ENCODE measurements at regions not wholly inside any gene's neighbourhood (a gene's known extent, or its start where the extent isn't known, plus 50 kb on each side); places are given as distances from the start of the nearest gene placed in this dataset.
"Not testable (repeated sequence)": the region's sequence is repeated elsewhere in the genome, so short reads cannot be mapped to it uniquely, and the experiment has no call there.

- Mint-ChIP-seq H3K4me3 (ENCODE audit: unreplicated experiment) (no peak overlapping the region), H3K36me3 (ENCODE audit: unreplicated experiment) (no peaks in the 10 kb centered on the region), H3K27me3 (ENCODE audit: unreplicated experiment) (no peaks in the 10 kb centered on the region), H3K4me1 (ENCODE audit: low read depth, unreplicated experiment) (no peaks in the 10 kb centered on the region), H3K9me3 (ENCODE audit: unreplicated experiment) (no peaks in the 10 kb centered on the region), H3K27ac (ENCODE audit: unreplicated experiment) (no peak overlapping the region)
- DNase-seq: no peak
- TF ChIP-seq, protein P1, sequence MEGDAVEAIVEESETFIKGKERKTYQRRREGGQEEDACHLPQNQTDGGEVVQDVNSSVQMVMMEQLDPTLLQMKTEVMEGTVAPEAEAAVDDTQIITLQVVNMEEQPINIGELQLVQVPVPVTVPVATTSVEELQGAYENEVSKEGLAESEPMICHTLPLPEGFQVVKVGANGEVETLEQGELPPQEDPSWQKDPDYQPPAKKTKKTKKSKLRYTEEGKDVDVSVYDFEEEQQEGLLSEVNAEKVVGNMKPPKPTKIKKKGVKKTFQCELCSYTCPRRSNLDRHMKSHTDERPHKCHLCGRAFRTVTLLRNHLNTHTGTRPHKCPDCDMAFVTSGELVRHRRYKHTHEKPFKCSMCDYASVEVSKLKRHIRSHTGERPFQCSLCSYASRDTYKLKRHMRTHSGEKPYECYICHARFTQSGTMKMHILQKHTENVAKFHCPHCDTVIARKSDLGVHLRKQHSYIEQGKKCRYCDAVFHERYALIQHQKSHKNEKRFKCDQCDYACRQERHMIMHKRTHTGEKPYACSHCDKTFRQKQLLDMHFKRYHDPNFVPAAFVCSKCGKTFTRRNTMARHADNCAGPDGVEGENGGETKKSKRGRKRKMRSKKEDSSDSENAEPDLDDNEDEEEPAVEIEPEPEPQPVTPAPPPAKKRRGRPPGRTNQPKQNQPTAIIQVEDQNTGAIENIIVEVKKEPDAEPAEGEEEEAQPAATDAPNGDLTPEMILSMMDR (IDR thresholded peaks at IDR 0.05; ENCODE audit: partially characterized antibody, unreplicated experiment): no peak
These were observed 1237.1 kb upstream of the GOT2 start for GRCh38 chr16:59971264-59971663.

GRCh38 chr16:59964232-59964924, 1230.3 kb upstream of the GOT2 start:
- Mint-ChIP-seq H3K9me3 (ENCODE audit: unreplicated experiment) (no peaks in the 10 kb centered on the region), H3K27ac (ENCODE audit: unreplicated experiment) (no peak overlapping the region), H3K27me3 (ENCODE audit: unreplicated experiment) (no peaks in the 10 kb centered on the region), H3K36me3 (ENCODE audit: unreplicated experiment) (no peaks in the 10 kb centered on the region), H3K4me3 (ENCODE audit: unreplicated experiment) (no peak overlapping the region), H3K4me1 (ENCODE audit: low read depth, unreplicated experiment) (no peaks in the 10 kb centered on the region)
- no peak for DNase-seq
- TF ChIP-seq, protein P1 (IDR thresholded peaks at IDR 0.05; ENCODE audit: partially characterized antibody, unreplicated experiment): no peak

DNA sequence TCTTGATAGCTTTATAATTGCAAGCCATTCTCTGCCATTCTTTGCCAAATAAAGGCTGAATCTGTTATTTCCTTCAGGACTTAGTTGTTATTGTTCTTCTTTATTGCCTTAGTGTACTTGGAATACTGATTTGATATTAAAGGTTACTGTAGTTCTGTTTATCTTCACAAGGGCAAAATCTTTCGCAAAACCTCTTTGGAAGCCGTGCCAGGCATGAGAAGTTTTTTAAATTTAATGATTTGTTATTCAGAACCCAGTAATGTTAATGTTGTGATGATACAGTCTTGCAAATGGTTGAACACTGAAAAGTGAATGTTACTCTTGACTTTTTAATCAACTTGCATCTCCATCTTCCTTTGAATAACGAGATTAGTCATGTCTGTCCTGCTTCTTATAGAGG, 1225.2 kb upstream of the GOT2 start:
- DNase-seq: no peak
- no peak overlapping the region for H3K27ac Mint-ChIP-seq (ENCODE audit: unreplicated experiment)
- H3K4me1 Mint-ChIP-seq (ENCODE audit: low read depth, unreplicated experiment): no peaks in the 10 kb centered on the region
- H3K9me3 Mint-ChIP-seq (ENCODE audit: unreplicated experiment): no peaks in the 10 kb centered on the region
- H3K36me3 Mint-ChIP-seq (ENCODE audit: unreplicated experiment): no peaks in the 10 kb centered on the region
- H3K4me3 Mint-ChIP-seq (ENCODE audit: unreplicated experiment): no peak overlapping the region
- TF ChIP-seq, protein P1 (IDR thresholded peaks at IDR 0.05; ENCODE audit: partially characterized antibody, unreplicated experiment): no peak
- H3K27me3 Mint-ChIP-seq (ENCODE audit: unreplicated experiment): peaks cover 2% of the 10 kb centered on the region

- no peaks in the 10 kb centered on the region for H3K36me3 Mint-ChIP-seq (ENCODE audit: unreplicated experiment)
- H3K27me3 Mint-ChIP-seq (ENCODE audit: unreplicated experiment): no peaks in the 10 kb centered on the region
- no peak for DNase-seq
- no peaks in the 10 kb centered on the region for H3K9me3 Mint-ChIP-seq (ENCODE audit: unreplicated experiment)
- H3K4me3 Mint-ChIP-seq (ENCODE audit: unreplicated experiment): no peak overlapping the region
- TF ChIP-seq, protein P1 (IDR thresholded peaks at IDR 0.05; ENCODE audit: partially characterized antibody, unreplicated experiment): no peak
- H3K27ac Mint-ChIP-seq (ENCODE audit: unreplicated experiment): no peak overlapping the region
- no peaks in the 10 kb centered on the region for H3K4me1 Mint-ChIP-seq (ENCODE audit: low read depth, unreplicated experiment)
These were observed 1216.3 kb upstream of the GOT2 start for GRCh38 chr16:59950431-59950830.

DNA sequence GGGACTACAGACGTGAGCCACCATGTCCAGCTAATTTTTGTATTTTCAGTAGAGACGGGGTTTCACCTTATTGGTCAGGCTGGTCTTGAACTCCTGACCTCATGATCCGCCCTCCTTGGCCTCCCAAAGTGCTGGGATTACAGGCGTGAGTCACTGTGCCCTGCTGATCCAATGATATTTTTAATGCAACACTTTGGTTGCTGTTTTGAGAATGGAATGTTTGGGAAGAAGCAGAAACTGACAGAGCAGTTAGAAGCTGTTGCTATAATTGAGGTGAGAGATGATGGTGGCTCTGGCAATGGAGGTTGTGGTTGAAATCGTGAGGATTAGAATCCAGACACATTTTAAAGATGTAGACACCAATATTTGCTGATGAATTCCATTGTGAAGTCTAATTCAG, 1209.9 kb upstream of the GOT2 start:
- not testable (repeated sequence) for H3K4me3 Mint-ChIP-seq (ENCODE audit: unreplicated experiment); H3K36me3 Mint-ChIP-seq (ENCODE audit: unreplicated experiment); H3K9me3 Mint-ChIP-seq (ENCODE audit: unreplicated experiment); H3K27me3 Mint-ChIP-seq (ENCODE audit: unreplicated experiment); DNase-seq; H3K4me1 Mint-ChIP-seq (ENCODE audit: low read depth, unreplicated experiment); H3K27ac Mint-ChIP-seq (ENCODE audit: unreplicated experiment)

Data from glutamatergic neuron (in vitro differentiated cells).